H9 (cell line): ENCODE measurements at regions not wholly inside any gene's neighbourhood (a gene's known extent, or its start where the extent isn't known, plus 50 kb on each side); places are given as distances from the start of the nearest gene placed in this dataset.
"Not testable (repeated sequence)": the region's sequence is repeated elsewhere in the genome, so short reads cannot be mapped to it uniquely, and the experiment has no call there.

ENCODE experiments used
- DNase-seq: peaks from one replicate; pipeline ENCODE4 v3.0.0-alpha.2; 2017
- H2AFZ ChIP-seq: one replicate; pipeline ENCODE4 v1.6.1; 2013; ENCODE audit warnings: mild to moderate bottlenecking, low read length, control low read depth, moderate library complexity
- H2AK5ac ChIP-seq: 2 replicates; pipeline ENCODE4 v1.6.1; 2013; ENCODE audit warnings: low read length, control low read depth, mixed read lengths; ENCODE audit not compliant: insufficient read length
- H2BK120ac ChIP-seq: one replicate; pipeline ENCODE4 v1.6.1; 2013; ENCODE audit warnings: low read depth, mild to moderate bottlenecking, low read length, control low read depth, inconsistent platforms; ENCODE audit not compliant: poor library complexity, severe bottlenecking
- H2BK12ac ChIP-seq: 2 replicates; pipeline ENCODE4 v1.6.1; 2013; ENCODE audit warnings: low read length, control low read depth, mixed read lengths, low read depth; ENCODE audit not compliant: insufficient read length
- H2BK15ac ChIP-seq: 2 replicates; pipeline ENCODE4 v1.6.1; 2013; ENCODE audit warnings: low read depth, low read length, control low read depth
- H2BK20ac ChIP-seq: one replicate; pipeline ENCODE4 v1.6.1; 2013; ENCODE audit warnings: low read depth, mild to moderate bottlenecking, low read length, control low read depth, inconsistent platforms; ENCODE audit not compliant: poor library complexity, severe bottlenecking
- H2BK5ac ChIP-seq: 2 replicates; pipeline ENCODE4 v1.6.1; 2013; ENCODE audit warnings: low read length, control low read depth, mixed read lengths; ENCODE audit not compliant: insufficient read length
- H3K14ac ChIP-seq: 2 replicates; pipeline ENCODE4 v1.6.1; 2013; ENCODE audit warnings: low read length, control low read depth; ENCODE audit not compliant: insufficient read depth
- H3K18ac ChIP-seq: 2 replicates; pipeline ENCODE4 v1.6.1; 2013; ENCODE audit warnings: low read depth, mild to moderate bottlenecking, mixed read lengths, low read length, control low read depth; ENCODE audit not compliant: insufficient read length
- H3K23ac ChIP-seq: 2 replicates; pipeline ENCODE4 v1.6.1; 2013; ENCODE audit warnings: low read length, control low read depth, mixed read lengths, low read depth; ENCODE audit not compliant: insufficient read length
- H3K23me2 ChIP-seq: 2 replicates; pipeline ENCODE4 v1.6.1; 2013; ENCODE audit warnings: low read depth, mild to moderate bottlenecking, mixed read lengths, low read length, control low read depth; ENCODE audit not compliant: insufficient read length, poor library complexity, severe bottlenecking
- H3K27ac ChIP-seq: 2 replicates; pipeline ENCODE4 v1.5.1; 2013; ENCODE audit warnings: low read length, control low read depth, mixed read lengths, low read depth; ENCODE audit not compliant: insufficient read length
- H3K27me3 ChIP-seq: 2 replicates; pipeline ENCODE4 v1.6.1; 2013; ENCODE audit warnings: low read length, control low read depth, inconsistent platforms; ENCODE audit not compliant: insufficient read depth
- H3K4ac ChIP-seq: 2 replicates; pipeline ENCODE4 v1.6.1; 2013; ENCODE audit warnings: low read depth, mild to moderate bottlenecking, control low read depth, inconsistent platforms, low read length, moderate library complexity
- H3K4me1 ChIP-seq: 2 replicates; pipeline ENCODE4 v1.6.1; 2013; ENCODE audit warnings: low read length, control low read depth, inconsistent platforms; ENCODE audit not compliant: insufficient read depth
- H3K4me2 ChIP-seq: 2 replicates; pipeline ENCODE4 v1.6.1; 2013; ENCODE audit warnings: low read length, control low read depth, mixed read lengths; ENCODE audit not compliant: insufficient read length, insufficient read depth
- H3K56ac ChIP-seq: 2 replicates; pipeline ENCODE4 v1.6.1; 2013; ENCODE audit warnings: low read depth, mild to moderate bottlenecking, mixed read lengths, low read length, control low read depth; ENCODE audit not compliant: insufficient read length
- H3K79me1 ChIP-seq: 2 replicates; pipeline ENCODE4 v1.6.1; 2013; ENCODE audit warnings: low read depth, mild to moderate bottlenecking, moderate library complexity, low read length, control low read depth, inconsistent platforms; ENCODE audit not compliant: insufficient read depth, poor library complexity, severe bottlenecking
- H3K79me2 ChIP-seq: 2 replicates; pipeline ENCODE4 v1.6.1; 2013; ENCODE audit warnings: low read length, control low read depth, inconsistent platforms; ENCODE audit not compliant: insufficient read depth
- H3K9ac ChIP-seq: 2 replicates; pipeline ENCODE4 v1.6.1; 2013; ENCODE audit warnings: low read length, control low read depth, mixed read lengths; ENCODE audit not compliant: insufficient read length; ENCODE audit errors: extremely low read depth
- H3K9me3 ChIP-seq: one replicate; pipeline ENCODE4 v1.6.1; 2013; ENCODE audit warnings: low read depth, low read length, inconsistent platforms; ENCODE audit not compliant: control insufficient read depth
- H3T11ph ChIP-seq: one replicate; pipeline ENCODE4 v1.6.1; 2013; ENCODE audit warnings: mild to moderate bottlenecking, low read length, control low read depth, inconsistent platforms
- H4K20me1 ChIP-seq: one replicate; pipeline ENCODE4 v1.6.1; 2013; ENCODE audit not compliant: control insufficient read depth, insufficient read length, insufficient read depth
- H4K5ac ChIP-seq: 2 replicates; pipeline ENCODE4 v1.6.1; 2013; ENCODE audit warnings: low read depth, mild to moderate bottlenecking, mixed read lengths, low read length, control low read depth; ENCODE audit not compliant: insufficient read length
- H4K8ac ChIP-seq: replicated peaks from 2 replicates; pipeline ENCODE4 v1.6.1; 2013; ENCODE audit warnings: low read length, control low read depth, mixed read lengths, low read depth; ENCODE audit not compliant: insufficient read length
- H4K91ac ChIP-seq: 2 replicates; pipeline ENCODE4 v1.6.1; 2013; ENCODE audit warnings: low read depth, mild to moderate bottlenecking, moderate library complexity, mixed read lengths, low read length, control low read depth; ENCODE audit not compliant: insufficient read length
- H3K27ac Mint-ChIP-seq, 3 experiments: 2 replicates in 2 of 3; 3 replicates in 1 of 3; pipeline ENCODE4 v1.8.0; 2020 to 2021; ENCODE audit warnings: mixed read lengths in 3 of 3, mild to moderate bottlenecking in 1 of 3, moderate library complexity in 1 of 3
- H3K27me3 Mint-ChIP-seq: 2 replicates; pipeline ENCODE4 v1.8.0; 2021; ENCODE audit warnings: low read depth, mild to moderate bottlenecking, moderate library complexity, mixed read lengths
- H3K36me3 Mint-ChIP-seq, 3 experiments: 2 replicates in 2 of 3; 3 replicates in 1 of 3; pipeline ENCODE4 v1.8.0; 2020 to 2021; ENCODE audit warnings: low read depth in 3 of 3, mixed read lengths in 3 of 3; ENCODE audit not compliant: insufficient read depth in 1 of 3
- H3K4me1 Mint-ChIP-seq, 2 experiments: 2 replicates each; pipeline ENCODE4 v1.8.0; 2020; ENCODE audit warnings: mixed read lengths in 2 of 2
- H3K4me3 Mint-ChIP-seq, 2 experiments: 2 replicates in 1 of 2; 3 replicates in 1 of 2; pipeline ENCODE4 v1.8.0; 2020 to 2021; ENCODE audit warnings: mild to moderate bottlenecking in 2 of 2, mixed read lengths in 2 of 2, moderate library complexity in 1 of 2
- H3K9me3 Mint-ChIP-seq, 2 experiments: 2 replicates in 1 of 2; 3 replicates in 1 of 2; pipeline ENCODE4 v1.8.0; 2020; ENCODE audit warnings: mild to moderate bottlenecking in 2 of 2, mixed read lengths in 2 of 2, moderate library complexity in 1 of 2
- WGBS: extraction: QIAGEN DNeasy Blood & Tissue Kit; methylation state at CpG from one replicate; pipeline ENCODE4 v1.1.7; 2013; ENCODE audit warnings: missing lambda C conversion rate, low lambda C conversion rate, mixed read lengths; ENCODE audit not compliant: insufficient read length; ENCODE audit errors: extremely low coverage; 5-methylcytosine and 5-hydroxymethylcytosine counted together

- not testable (repeated sequence) for H3K9me3 Mint-ChIP-seq
- WGBS: no CpG with 5 or more reads among the region's 1 CpG
Measured at GRCh38 chr15:32249207-32249606, 153.9 kb downstream of the GOLGA8K start.

GRCh38 chr15:32243727-32244126 lies 159.4 kb downstream of the GOLGA8K start:
- not testable (repeated sequence) for H2BK12ac ChIP-seq, H3K23me2 ChIP-seq, H3K18ac ChIP-seq, H3K27ac ChIP-seq, H3K9me3 Mint-ChIP-seq, H3K4me3 Mint-ChIP-seq, H3K27me3 ChIP-seq, H3K79me1 ChIP-seq, H3K27me3 Mint-ChIP-seq, H2BK20ac ChIP-seq, H4K5ac ChIP-seq, H3K56ac ChIP-seq, H3K23ac ChIP-seq, H3K79me2 ChIP-seq, H3K4me1 Mint-ChIP-seq, H2AK5ac ChIP-seq, H3T11ph ChIP-seq, H3K9ac ChIP-seq, H2BK5ac ChIP-seq, H3K36me3 Mint-ChIP-seq, DNase-seq, H3K14ac ChIP-seq, H3K4ac ChIP-seq, H4K91ac ChIP-seq, H3K27ac Mint-ChIP-seq, H3K9me3 ChIP-seq, H2AFZ ChIP-seq, H2BK120ac ChIP-seq, H4K20me1 ChIP-seq, H4K8ac ChIP-seq, H3K4me1 ChIP-seq, H2BK15ac ChIP-seq, H3K4me2 ChIP-seq
- WGBS: no CpG with 5 or more reads among the region's 10 CpGs

More at GRCh38 chr15:32249207-32249606, 153.9 kb downstream of the GOLGA8K start:
- not testable (repeated sequence) for H3K23ac ChIP-seq, H3T11ph ChIP-seq, H4K5ac ChIP-seq, H3K27me3 ChIP-seq, H4K20me1 ChIP-seq, H3K79me1 ChIP-seq, H2BK15ac ChIP-seq, H2BK20ac ChIP-seq, H3K4me1 Mint-ChIP-seq, H2AK5ac ChIP-seq, H4K91ac ChIP-seq, H3K27me3 Mint-ChIP-seq, H3K14ac ChIP-seq, H2BK5ac ChIP-seq, H3K4me2 ChIP-seq, H3K18ac ChIP-seq, H3K27ac ChIP-seq, DNase-seq, H3K36me3 Mint-ChIP-seq, H3K23me2 ChIP-seq, H3K9ac ChIP-seq, H4K8ac ChIP-seq, H3K27ac Mint-ChIP-seq, H2BK120ac ChIP-seq, H3K79me2 ChIP-seq, H3K56ac ChIP-seq, H2BK12ac ChIP-seq, H2AFZ ChIP-seq, H3K9me3 ChIP-seq, H3K4me3 Mint-ChIP-seq, H3K4ac ChIP-seq, H3K4me1 ChIP-seq
